ENCODE measurements at regions not wholly inside any gene's neighbourhood (a gene's known extent, or its start where the extent isn't known, plus 50 kb on each side); places are given as distances from the start of the nearest gene placed in this dataset.

- Histone ChIP-seq H3K36me3 (ENCODE audit: control insufficient read depth, insufficient read depth, low read length) (no peaks in the 10 kb centered on the region), H3K4me1 (ENCODE audit: control insufficient read depth, extremely low read depth, insufficient read depth, low read length) (no peaks in the 10 kb centered on the region), H3K4me2 (ENCODE audit: extremely low read depth, insufficient read depth, low read length) (no peak overlapping the region), H3K4me3 (replicated peaks in 1 of 4; ENCODE audit: control extremely low read depth in 1 of 4, insufficient read depth in 1 of 4, low read depth in 3 of 4, low read length in 4 of 4) (no peak overlapping the region), H4K20me1 (ENCODE audit: control insufficient read depth, extremely low read depth, insufficient read depth, low read length) (no peaks in the 10 kb centered on the region), H3K9ac (ENCODE audit: insufficient read depth, low read length) (no peak overlapping the region), H3K27me3 (ENCODE audit: control insufficient read depth, insufficient read depth, low read length) (peaks cover 5% of the 10 kb centered on the region), H3K9me3 (ENCODE audit: control insufficient read depth, insufficient read depth, low read depth, low read length) (no peaks in the 10 kb centered on the region), H3K79me2 (ENCODE audit: control insufficient read depth, insufficient read depth, low read length) (no peaks in the 10 kb centered on the region), H3K27ac (ENCODE audit: insufficient read depth, low read length) (no peak overlapping the region), H2AFZ (ENCODE audit: low read length) (no peak overlapping the region)
- DNase-seq (ENCODE audit: low read depth in 2 of 2), result no peak
- no peak for TF ChIP-seq EZH2 (IDR thresholded peaks at IDR 0.05; ENCODE audit: low read length, missing control alignments)
- no peak for TF ChIP-seq CTCF (conservative IDR thresholded peaks at IDR 0.05 in 1 of 2, IDR thresholded peaks at IDR 0.05 in 1 of 2; ENCODE audit: low read depth in 1 of 2, low read length in 2 of 2)
These were observed 160.5 kb upstream of the TNRC6C start for GRCh38 chr17:77798031-77798430.

- TF ChIP-seq EZH2 (IDR thresholded peaks at IDR 0.05; ENCODE audit: low read length, missing control alignments), result no peak
- TF ChIP-seq CTCF (conservative IDR thresholded peaks at IDR 0.05 in 1 of 2, IDR thresholded peaks at IDR 0.05 in 1 of 2; ENCODE audit: low read depth in 1 of 2, low read length in 2 of 2), result no peak
- Histone ChIP-seq H3K27ac (ENCODE audit: insufficient read depth, low read length) (no peak overlapping the region), H3K79me2 (ENCODE audit: control insufficient read depth, insufficient read depth, low read length) (no peaks in the 10 kb centered on the region), H3K27me3 (ENCODE audit: control insufficient read depth, insufficient read depth, low read length) (peaks cover 5% of the 10 kb centered on the region), H3K4me3 (replicated peaks in 1 of 4; ENCODE audit: control extremely low read depth in 1 of 4, insufficient read depth in 1 of 4, low read depth in 3 of 4, low read length in 4 of 4) (no peak overlapping the region), H4K20me1 (ENCODE audit: control insufficient read depth, extremely low read depth, insufficient read depth, low read length) (no peaks in the 10 kb centered on the region), H3K4me1 (ENCODE audit: control insufficient read depth, extremely low read depth, insufficient read depth, low read length) (no peaks in the 10 kb centered on the region), H3K9ac (ENCODE audit: insufficient read depth, low read length) (no peak overlapping the region), H2AFZ (ENCODE audit: low read length) (no peak overlapping the region), H3K9me3 (ENCODE audit: control insufficient read depth, insufficient read depth, low read depth, low read length) (no peaks in the 10 kb centered on the region), H3K36me3 (ENCODE audit: control insufficient read depth, insufficient read depth, low read length) (no peaks in the 10 kb centered on the region), H3K4me2 (ENCODE audit: extremely low read depth, insufficient read depth, low read length) (no peak overlapping the region)
- DNase-seq (ENCODE audit: low read depth in 2 of 2), result no peak
These were observed 160.0 kb upstream of the TNRC6C start for GRCh38 chr17:77798481-77798880.

- DNase-seq (ENCODE audit: low read depth in 2 of 2), result no peak
- Histone ChIP-seq H2AFZ (ENCODE audit: low read length) (no peak overlapping the region), H3K27ac (ENCODE audit: insufficient read depth, low read length) (no peak overlapping the region), H3K36me3 (ENCODE audit: control insufficient read depth, insufficient read depth, low read length) (no peaks in the 10 kb centered on the region), H3K4me3 (replicated peaks in 1 of 4; ENCODE audit: control extremely low read depth in 1 of 4, insufficient read depth in 1 of 4, low read depth in 3 of 4, low read length in 4 of 4) (no peak overlapping the region), H3K9ac (ENCODE audit: insufficient read depth, low read length) (no peak overlapping the region), H3K4me1 (ENCODE audit: control insufficient read depth, extremely low read depth, insufficient read depth, low read length) (no peaks in the 10 kb centered on the region), H3K27me3 (ENCODE audit: control insufficient read depth, insufficient read depth, low read length) (peaks cover 5% of the 10 kb centered on the region), H3K79me2 (ENCODE audit: control insufficient read depth, insufficient read depth, low read length) (no peaks in the 10 kb centered on the region), H4K20me1 (ENCODE audit: control insufficient read depth, extremely low read depth, insufficient read depth, low read length) (no peaks in the 10 kb centered on the region), H3K9me3 (ENCODE audit: control insufficient read depth, insufficient read depth, low read depth, low read length) (no peaks in the 10 kb centered on the region), H3K4me2 (ENCODE audit: extremely low read depth, insufficient read depth, low read length) (no peak overlapping the region)
- TF ChIP-seq CTCF (conservative IDR thresholded peaks at IDR 0.05 in 1 of 2, IDR thresholded peaks at IDR 0.05 in 1 of 2; ENCODE audit: low read depth in 1 of 2, low read length in 2 of 2) (no peak), EZH2 (IDR thresholded peaks at IDR 0.05; ENCODE audit: low read length, missing control alignments) (no peak)
These were observed 157.7 kb upstream of the TNRC6C start for GRCh38 chr17:77800816-77801215.
